ENCODE measurements at regions not wholly inside any gene's neighbourhood (a gene's known extent, or its start where the extent isn't known, plus 50 kb on each side); places are given as distances from the start of the nearest gene placed in this dataset.

GRCh38 chr7:115137816-115138215, 215.9 kb downstream of the MDFIC start:
- no peak for TF ChIP-seq CTCF (IDR thresholded peaks at IDR 0.05; ENCODE audit: low read depth, low read length)
- no peak overlapping the region for H3K4me3 ChIP-seq (ENCODE audit: low read depth, low read length)
- in situ Hi-C loops (cut with HindIII; ENCODE audit: low sequenced_read_pairs): no loop called here

DNA sequence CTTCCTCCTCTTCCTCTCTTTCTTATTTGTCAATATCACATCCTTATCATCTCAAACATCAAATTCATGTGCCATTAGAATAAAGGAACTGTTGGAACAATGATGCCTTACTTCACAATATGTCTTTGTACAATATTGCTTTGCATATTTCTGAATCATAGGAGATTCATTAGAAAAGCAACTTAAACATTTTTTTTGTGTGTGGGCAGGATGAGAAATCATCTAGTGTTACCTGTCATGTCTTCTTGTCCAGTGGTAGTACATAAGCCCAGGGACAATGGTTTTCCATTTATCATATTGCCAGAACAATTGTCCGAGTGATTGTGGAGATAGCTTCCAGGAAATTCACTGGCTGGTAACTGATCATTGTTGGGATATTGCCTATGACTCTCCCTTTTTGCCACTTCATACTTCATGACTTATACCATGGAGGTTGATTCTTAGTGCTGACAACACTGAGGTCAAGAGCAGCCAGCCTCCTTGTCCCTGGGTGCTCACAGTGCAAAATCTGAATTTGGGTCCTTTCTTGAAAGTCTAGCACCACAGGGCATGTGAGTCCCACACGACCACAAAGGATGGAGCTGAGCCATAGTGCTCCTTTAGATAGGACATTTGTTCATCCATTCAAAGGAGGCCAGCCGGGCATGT, 215.0 kb downstream of the MDFIC start:
- in situ Hi-C loops (cut with HindIII; ENCODE audit: low sequenced_read_pairs): no loop called here
- DNase-seq (ENCODE audit: low read depth, low spot score): no peak
- no peak for TF ChIP-seq CTCF (IDR thresholded peaks at IDR 0.05; ENCODE audit: low read depth, low read length)
- H3K4me3 ChIP-seq (ENCODE audit: low read depth, low read length): no peak overlapping the region

More at GRCh38 chr7:115137816-115138215, 215.9 kb downstream of the MDFIC start:
- no peak for DNase-seq (ENCODE audit: low read depth, low spot score)

DNA sequence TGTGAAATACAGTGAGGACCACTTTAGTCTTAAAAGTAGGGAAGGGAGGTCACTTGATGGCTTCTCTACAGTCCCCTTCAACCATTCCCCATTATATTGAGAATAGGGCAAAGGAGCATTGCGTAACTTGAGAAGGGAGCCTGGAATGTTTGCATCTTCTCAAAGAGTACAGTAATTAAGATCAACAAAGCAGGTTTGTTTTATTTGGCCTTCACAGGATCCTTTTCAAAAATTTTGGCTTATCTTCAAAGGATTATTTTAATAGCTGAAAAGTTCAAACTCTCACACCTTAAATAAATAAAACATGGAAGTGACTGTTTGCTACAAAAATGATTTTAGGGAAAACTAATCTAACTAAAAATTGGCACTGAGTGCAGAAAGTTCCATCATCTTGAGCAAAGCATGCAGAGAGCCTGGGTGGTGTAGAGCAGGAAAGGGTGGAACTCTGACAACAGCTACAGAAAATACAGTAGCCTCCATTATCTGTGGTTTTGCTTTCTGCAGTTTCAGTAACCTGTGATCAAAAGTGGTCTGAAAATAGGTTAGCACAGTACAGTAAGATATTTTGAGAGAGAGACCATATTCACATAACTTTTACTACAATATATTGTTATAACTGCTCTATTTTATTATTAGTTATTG, 214.0 kb downstream of the MDFIC start:
- in situ Hi-C loops (cut with HindIII; ENCODE audit: low sequenced_read_pairs): no loop called here
- no peak for TF ChIP-seq CTCF (IDR thresholded peaks at IDR 0.05; ENCODE audit: low read depth, low read length)
- DNase-seq (ENCODE audit: low read depth, low spot score): peak; percentile 55
- H3K4me3 ChIP-seq (ENCODE audit: low read depth, low read length): no peak overlapping the region

DNA sequence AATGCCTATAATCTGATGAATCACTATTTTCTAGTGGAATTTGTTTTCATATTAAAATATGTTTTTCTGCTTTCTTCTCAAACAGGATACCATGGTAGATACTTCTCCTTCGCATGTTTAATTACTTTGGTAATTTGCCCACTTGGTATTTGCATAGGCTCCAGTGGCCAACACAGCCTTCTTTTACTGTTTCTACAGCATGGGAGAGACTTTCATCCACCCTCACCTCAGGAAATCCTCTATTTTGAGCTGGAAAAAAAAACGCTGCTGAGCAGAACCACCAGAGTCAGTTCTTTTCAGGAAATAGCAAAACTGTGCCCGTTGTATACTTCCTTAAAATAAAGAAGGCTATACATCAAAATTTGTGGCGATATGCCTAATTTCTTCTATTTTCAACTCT, 213.3 kb downstream of the MDFIC start:
- in situ Hi-C loops (cut with HindIII; ENCODE audit: low sequenced_read_pairs): no loop called here
- no peak for TF ChIP-seq CTCF (IDR thresholded peaks at IDR 0.05; ENCODE audit: low read depth, low read length)
- DNase-seq (ENCODE audit: low read depth, low spot score): peak; percentile 33
- no peak overlapping the region for H3K4me3 ChIP-seq (ENCODE audit: low read depth, low read length)

DNA sequence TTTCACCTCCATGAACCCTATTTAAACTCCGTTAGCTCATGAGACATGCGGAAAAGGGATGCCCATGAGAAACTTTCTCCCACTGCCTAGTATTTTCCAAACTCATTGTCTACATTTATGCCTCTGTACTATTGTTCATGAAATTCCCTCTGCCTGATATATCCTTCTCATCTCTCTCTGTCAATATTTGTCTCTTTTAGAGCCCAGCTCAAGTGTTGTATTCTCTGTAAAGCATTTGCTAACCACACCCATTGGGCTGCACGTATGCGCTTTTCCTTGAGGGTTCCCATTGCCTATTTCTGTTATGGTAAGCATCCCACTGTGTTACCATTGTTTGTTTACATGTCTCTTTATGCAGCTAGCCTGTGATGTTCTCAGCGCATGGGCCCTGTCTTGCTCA, 211.4 kb downstream of the MDFIC start:
- in situ Hi-C loops (cut with HindIII; ENCODE audit: low sequenced_read_pairs): no loop called here
- no peak overlapping the region for H3K4me3 ChIP-seq (ENCODE audit: low read depth, low read length)
- DNase-seq (ENCODE audit: low read depth, low spot score): no peak
- no peak for TF ChIP-seq CTCF (IDR thresholded peaks at IDR 0.05; ENCODE audit: low read depth, low read length)

- in situ Hi-C loops (cut with HindIII; ENCODE audit: low sequenced_read_pairs): no loop called here
- no peak for DNase-seq (ENCODE audit: low read depth, low spot score)
- no peak overlapping the region for H3K4me3 ChIP-seq (ENCODE audit: low read depth, low read length)
- no peak for TF ChIP-seq CTCF (IDR thresholded peaks at IDR 0.05; ENCODE audit: low read depth, low read length)
These were observed 210.2 kb downstream of the MDFIC start for GRCh38 chr7:115132096-115132495.
